ENCODE measurements at regions not wholly inside any gene's neighbourhood (a gene's known extent, or its start where the extent isn't known, plus 50 kb on each side); places are given as distances from the start of the nearest gene placed in this dataset.

DNA sequence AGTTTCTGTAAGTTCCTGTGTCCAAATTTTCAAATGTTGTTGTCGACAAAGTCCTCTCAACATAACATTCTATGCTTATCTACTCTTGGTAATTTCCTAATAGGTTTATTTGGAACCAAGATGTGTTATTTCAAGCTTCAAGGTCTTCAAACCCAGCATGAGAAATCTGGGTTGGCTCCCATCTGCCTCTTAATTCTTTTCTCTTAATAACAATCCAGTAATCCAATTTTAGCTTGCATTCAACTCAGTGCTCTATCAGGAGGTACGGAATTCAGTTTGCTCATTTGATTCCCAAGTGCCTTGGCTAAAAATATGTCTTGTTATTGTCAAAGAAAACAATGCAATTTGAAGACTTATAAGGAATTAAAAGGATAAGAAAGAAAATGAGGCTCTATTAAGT, 235.5 kb upstream of the MID1 start:
- TF ChIP-seq, protein P1, sequence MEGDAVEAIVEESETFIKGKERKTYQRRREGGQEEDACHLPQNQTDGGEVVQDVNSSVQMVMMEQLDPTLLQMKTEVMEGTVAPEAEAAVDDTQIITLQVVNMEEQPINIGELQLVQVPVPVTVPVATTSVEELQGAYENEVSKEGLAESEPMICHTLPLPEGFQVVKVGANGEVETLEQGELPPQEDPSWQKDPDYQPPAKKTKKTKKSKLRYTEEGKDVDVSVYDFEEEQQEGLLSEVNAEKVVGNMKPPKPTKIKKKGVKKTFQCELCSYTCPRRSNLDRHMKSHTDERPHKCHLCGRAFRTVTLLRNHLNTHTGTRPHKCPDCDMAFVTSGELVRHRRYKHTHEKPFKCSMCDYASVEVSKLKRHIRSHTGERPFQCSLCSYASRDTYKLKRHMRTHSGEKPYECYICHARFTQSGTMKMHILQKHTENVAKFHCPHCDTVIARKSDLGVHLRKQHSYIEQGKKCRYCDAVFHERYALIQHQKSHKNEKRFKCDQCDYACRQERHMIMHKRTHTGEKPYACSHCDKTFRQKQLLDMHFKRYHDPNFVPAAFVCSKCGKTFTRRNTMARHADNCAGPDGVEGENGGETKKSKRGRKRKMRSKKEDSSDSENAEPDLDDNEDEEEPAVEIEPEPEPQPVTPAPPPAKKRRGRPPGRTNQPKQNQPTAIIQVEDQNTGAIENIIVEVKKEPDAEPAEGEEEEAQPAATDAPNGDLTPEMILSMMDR (IDR thresholded peaks at IDR 0.05; ENCODE audit: borderline replicate concordance, extremely low read depth, low read length, poor library complexity, severe bottlenecking) = no peak
- TF ChIP-seq EZH2 (IDR thresholded peaks at IDR 0.05; ENCODE audit: borderline replicate concordance, low read depth, low read length, severe bottlenecking) = no peak
- Histone ChIP-seq H3K4me1 (ENCODE audit: insufficient read depth, low read length) (no peaks in the 10 kb centered on the region), H2AFZ (ENCODE audit: low read depth, low read length) (no peak overlapping the region), H3K36me3 (ENCODE audit: insufficient read depth, low read length) (no peaks in the 10 kb centered on the region), H3K9ac (ENCODE audit: low read depth, low read length) (no peak overlapping the region), H3K27ac (ENCODE audit: low read length) (no peak overlapping the region), H4K20me1 (ENCODE audit: insufficient read depth, low read length) (no peaks in the 10 kb centered on the region), H3K79me2 (ENCODE audit: insufficient read depth, low read length) (no peaks in the 10 kb centered on the region), H3K4me2 (ENCODE audit: insufficient read depth, low read length) (no peak overlapping the region), H3K9me3 (ENCODE audit: insufficient read depth, low read length, severe bottlenecking) (no peaks in the 10 kb centered on the region), H3K27me3 (ENCODE audit: insufficient read depth, low read length, poor library complexity) (no peaks in the 10 kb centered on the region), H3K4me3 (ENCODE audit: low read depth in 1 of 2, low read length in 2 of 2) (no peak overlapping the region)
- DNase-seq (no peak), ATAC-seq (ENCODE audit: insufficient read depth, low read depth) (no peak)

DNA sequence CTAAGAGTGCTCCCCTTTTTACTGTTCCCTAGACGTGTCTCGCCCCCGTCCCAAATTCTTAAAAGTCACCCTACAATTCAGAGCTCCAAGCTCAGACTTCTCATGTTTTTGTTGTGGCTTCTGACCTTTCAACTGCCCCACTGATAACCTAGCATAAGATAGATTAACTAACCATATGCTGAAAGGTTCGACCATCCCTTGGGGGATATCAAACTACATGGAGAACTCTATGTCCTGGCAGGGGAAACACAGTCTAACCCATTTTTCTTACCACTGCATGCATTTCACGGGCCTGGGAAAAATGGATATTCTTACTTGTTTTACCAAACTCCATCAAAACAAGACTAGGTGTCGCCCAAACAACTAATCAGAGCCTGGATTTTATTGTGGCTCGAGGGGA, 236.4 kb upstream of the MID1 start:
- Histone ChIP-seq H4K20me1 (ENCODE audit: insufficient read depth, low read length) (no peaks in the 10 kb centered on the region), H3K27me3 (ENCODE audit: insufficient read depth, low read length, poor library complexity) (no peaks in the 10 kb centered on the region), H3K9me3 (ENCODE audit: insufficient read depth, low read length, severe bottlenecking) (no peaks in the 10 kb centered on the region), H3K79me2 (ENCODE audit: insufficient read depth, low read length) (no peaks in the 10 kb centered on the region), H2AFZ (ENCODE audit: low read depth, low read length) (no peak overlapping the region), H3K4me2 (ENCODE audit: insufficient read depth, low read length) (no peak overlapping the region), H3K36me3 (ENCODE audit: insufficient read depth, low read length) (no peaks in the 10 kb centered on the region), H3K27ac (ENCODE audit: low read length) (no peak overlapping the region), H3K4me3 (ENCODE audit: low read depth in 1 of 2, low read length in 2 of 2) (no peak overlapping the region), H3K4me1 (ENCODE audit: insufficient read depth, low read length) (no peaks in the 10 kb centered on the region), H3K9ac (ENCODE audit: low read depth, low read length) (no peak overlapping the region)
- no peak for TF ChIP-seq EZH2 (IDR thresholded peaks at IDR 0.05; ENCODE audit: borderline replicate concordance, low read depth, low read length, severe bottlenecking)
- TF ChIP-seq, protein P1 (IDR thresholded peaks at IDR 0.05; ENCODE audit: borderline replicate concordance, extremely low read depth, low read length, poor library complexity, severe bottlenecking) = no peak
- no peak for DNase-seq
- no peak for ATAC-seq (ENCODE audit: insufficient read depth, low read depth)

DNA sequence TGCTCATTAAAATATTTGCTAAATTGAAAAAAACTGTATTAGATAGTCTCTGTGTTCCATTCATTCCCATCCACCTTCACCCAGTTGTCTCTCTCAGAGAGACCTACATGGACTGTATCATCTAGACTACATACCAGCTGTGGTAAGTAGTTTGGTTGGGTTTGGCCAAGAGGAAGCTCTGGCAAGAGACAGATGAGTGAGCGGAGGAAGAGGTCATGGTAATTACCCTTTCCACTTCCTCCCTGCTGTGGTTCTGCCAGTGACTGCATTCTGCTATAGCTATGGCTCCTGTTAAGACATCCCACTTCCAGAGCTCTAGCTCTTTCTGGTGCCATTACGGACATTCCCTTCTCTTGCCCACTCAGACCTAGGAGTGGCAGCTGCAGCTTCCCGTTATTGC, 239.0 kb upstream of the MID1 start:
- ATAC-seq (ENCODE audit: insufficient read depth, low read depth) (no peak), DNase-seq (no peak)
- Histone ChIP-seq H2AFZ (ENCODE audit: low read depth, low read length) (no peak overlapping the region), H3K79me2 (ENCODE audit: insufficient read depth, low read length) (no peaks in the 10 kb centered on the region), H3K9ac (ENCODE audit: low read depth, low read length) (no peak overlapping the region), H3K27ac (ENCODE audit: low read length) (no peak overlapping the region), H3K4me2 (ENCODE audit: insufficient read depth, low read length) (no peak overlapping the region), H3K4me1 (ENCODE audit: insufficient read depth, low read length) (no peaks in the 10 kb centered on the region), H4K20me1 (ENCODE audit: insufficient read depth, low read length) (no peaks in the 10 kb centered on the region), H3K4me3 (ENCODE audit: low read depth in 1 of 2, low read length in 2 of 2) (no peak overlapping the region), H3K27me3 (ENCODE audit: insufficient read depth, low read length, poor library complexity) (no peaks in the 10 kb centered on the region), H3K36me3 (ENCODE audit: insufficient read depth, low read length) (no peaks in the 10 kb centered on the region), H3K9me3 (ENCODE audit: insufficient read depth, low read length, severe bottlenecking) (no peaks in the 10 kb centered on the region)
- TF ChIP-seq, protein P1 (IDR thresholded peaks at IDR 0.05; ENCODE audit: borderline replicate concordance, extremely low read depth, low read length, poor library complexity, severe bottlenecking) = no peak
- TF ChIP-seq EZH2 (IDR thresholded peaks at IDR 0.05; ENCODE audit: borderline replicate concordance, low read depth, low read length, severe bottlenecking) = no peak

DNA sequence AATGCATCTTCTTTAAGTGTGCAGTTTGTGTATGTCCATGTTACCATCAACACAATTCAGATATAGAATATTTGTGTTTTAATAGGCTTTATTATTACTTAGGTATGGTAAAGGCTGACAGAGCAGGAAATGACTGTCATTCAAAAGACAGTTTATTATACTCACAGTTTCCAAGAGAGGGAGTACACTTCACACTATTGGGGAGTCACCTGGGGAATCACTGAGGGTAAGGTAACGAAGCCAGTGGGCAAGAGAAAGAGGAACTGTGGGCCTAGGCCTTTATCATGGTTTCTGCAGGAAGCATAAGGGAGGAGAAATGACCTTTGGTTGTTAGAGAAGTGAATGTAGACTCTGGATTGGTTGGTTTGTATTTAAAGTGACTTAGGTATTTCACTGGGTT, 235.1 kb upstream of the HCCS start:
- no peaks in the 10 kb centered on the region for H3K27me3 ChIP-seq (ENCODE audit: insufficient read depth, low read length, poor library complexity)
- H4K20me1 ChIP-seq (ENCODE audit: insufficient read depth, low read length) = no peaks in the 10 kb centered on the region
- no peak overlapping the region for H3K9ac ChIP-seq (ENCODE audit: low read depth, low read length)
- no peak overlapping the region for H3K4me2 ChIP-seq (ENCODE audit: insufficient read depth, low read length)
- no peaks in the 10 kb centered on the region for H3K79me2 ChIP-seq (ENCODE audit: insufficient read depth, low read length)
- no peaks in the 10 kb centered on the region for H3K4me1 ChIP-seq (ENCODE audit: insufficient read depth, low read length)
- H2AFZ ChIP-seq (ENCODE audit: low read depth, low read length) = no peak overlapping the region
- no peak for DNase-seq
- no peaks in the 10 kb centered on the region for H3K36me3 ChIP-seq (ENCODE audit: insufficient read depth, low read length)
- H3K9me3 ChIP-seq (ENCODE audit: insufficient read depth, low read length, severe bottlenecking) = no peaks in the 10 kb centered on the region
- ATAC-seq (ENCODE audit: insufficient read depth, low read depth) = no peak
- TF ChIP-seq, protein P1 (IDR thresholded peaks at IDR 0.05; ENCODE audit: borderline replicate concordance, extremely low read depth, low read length, poor library complexity, severe bottlenecking) = no peak
- TF ChIP-seq EZH2 (IDR thresholded peaks at IDR 0.05; ENCODE audit: borderline replicate concordance, low read depth, low read length, severe bottlenecking) = no peak
- H3K4me3 ChIP-seq (ENCODE audit: low read depth in 1 of 2, low read length in 2 of 2) = no peak overlapping the region
- no peak overlapping the region for H3K27ac ChIP-seq (ENCODE audit: low read length)

Data from DND-41 (cell line).